Nephron (organoid): ENCODE measurements at regions not wholly inside any gene's neighbourhood (a gene's known extent, or its start where the extent isn't known, plus 50 kb on each side); places are given as distances from the start of the nearest gene placed in this dataset.

Source experiments
- H3K27ac Mint-ChIP-seq, 3 experiments: 2 replicates each; pipeline ENCODE4 v1.8.0; 2020; ENCODE audit warnings: mixed read lengths in 3 of 3, mild to moderate bottlenecking in 2 of 3, moderate library complexity in 1 of 3
- H3K27me3 Mint-ChIP-seq: 2 replicates; pipeline ENCODE4 v1.8.0; 2021; ENCODE audit warnings: low read depth, mild to moderate bottlenecking, moderate library complexity, mixed read lengths
- H3K36me3 Mint-ChIP-seq: 2 replicates; pipeline ENCODE4 v1.8.0; 2020; ENCODE audit warnings: low read depth, mixed read lengths
- H3K4me1 Mint-ChIP-seq: 2 replicates; pipeline ENCODE4 v1.8.0; 2020; ENCODE audit warnings: mixed read lengths
- H3K4me3 Mint-ChIP-seq, 3 experiments: 2 replicates each; pipeline ENCODE4 v1.8.0; 2020; ENCODE audit warnings: mild to moderate bottlenecking in 3 of 3, mixed read lengths in 3 of 3, moderate library complexity in 2 of 3
- H3K9me3 Mint-ChIP-seq: 2 replicates; pipeline ENCODE4 v1.8.0; 2020; ENCODE audit warnings: mixed read lengths
- TF ChIP-seq, protein P1 (sequence below), 3 experiments: fragments of 200-600 bp; sonication (generic); IDR thresholded peaks; one replicate each; pipeline ENCODE4 v1.5.0; 2021; ENCODE audit warnings: antibody characterized with exemption in 3 of 3; ENCODE audit not compliant: unreplicated experiment in 3 of 3

DNA sequence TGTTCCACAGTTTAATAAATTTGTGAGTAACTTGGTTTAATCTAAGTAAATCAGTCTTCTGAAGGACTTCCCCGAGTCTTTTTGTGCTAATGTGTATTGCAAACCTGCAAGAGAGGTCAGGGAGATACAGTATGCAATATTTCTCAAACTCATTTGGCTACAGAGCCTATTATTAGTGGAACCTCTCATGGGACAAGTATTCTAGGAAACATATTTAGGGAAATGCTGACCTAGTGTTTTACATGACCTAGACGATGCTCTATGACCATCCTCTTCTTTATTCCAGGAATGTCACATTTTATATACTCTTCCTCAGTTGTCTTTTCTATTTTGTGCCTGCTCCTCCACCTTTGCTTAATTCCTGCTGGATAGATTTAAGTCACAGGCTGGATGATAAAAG, 327.8 kb upstream of the TBC1D5 start:
- H3K27ac Mint-ChIP-seq: no peak overlapping the region
- H3K4me3 Mint-ChIP-seq: no peak overlapping the region
- H3K9me3 Mint-ChIP-seq: no peaks in the 10 kb centered on the region
- H3K4me1 Mint-ChIP-seq: no peaks in the 10 kb centered on the region
- H3K36me3 Mint-ChIP-seq: no peaks in the 10 kb centered on the region
- TF ChIP-seq, protein P1, sequence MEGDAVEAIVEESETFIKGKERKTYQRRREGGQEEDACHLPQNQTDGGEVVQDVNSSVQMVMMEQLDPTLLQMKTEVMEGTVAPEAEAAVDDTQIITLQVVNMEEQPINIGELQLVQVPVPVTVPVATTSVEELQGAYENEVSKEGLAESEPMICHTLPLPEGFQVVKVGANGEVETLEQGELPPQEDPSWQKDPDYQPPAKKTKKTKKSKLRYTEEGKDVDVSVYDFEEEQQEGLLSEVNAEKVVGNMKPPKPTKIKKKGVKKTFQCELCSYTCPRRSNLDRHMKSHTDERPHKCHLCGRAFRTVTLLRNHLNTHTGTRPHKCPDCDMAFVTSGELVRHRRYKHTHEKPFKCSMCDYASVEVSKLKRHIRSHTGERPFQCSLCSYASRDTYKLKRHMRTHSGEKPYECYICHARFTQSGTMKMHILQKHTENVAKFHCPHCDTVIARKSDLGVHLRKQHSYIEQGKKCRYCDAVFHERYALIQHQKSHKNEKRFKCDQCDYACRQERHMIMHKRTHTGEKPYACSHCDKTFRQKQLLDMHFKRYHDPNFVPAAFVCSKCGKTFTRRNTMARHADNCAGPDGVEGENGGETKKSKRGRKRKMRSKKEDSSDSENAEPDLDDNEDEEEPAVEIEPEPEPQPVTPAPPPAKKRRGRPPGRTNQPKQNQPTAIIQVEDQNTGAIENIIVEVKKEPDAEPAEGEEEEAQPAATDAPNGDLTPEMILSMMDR (IDR thresholded peaks at IDR 0.05; ENCODE audit: unreplicated experiment in 3 of 3): no peak
- no peaks in the 10 kb centered on the region for H3K27me3 Mint-ChIP-seq

DNA sequence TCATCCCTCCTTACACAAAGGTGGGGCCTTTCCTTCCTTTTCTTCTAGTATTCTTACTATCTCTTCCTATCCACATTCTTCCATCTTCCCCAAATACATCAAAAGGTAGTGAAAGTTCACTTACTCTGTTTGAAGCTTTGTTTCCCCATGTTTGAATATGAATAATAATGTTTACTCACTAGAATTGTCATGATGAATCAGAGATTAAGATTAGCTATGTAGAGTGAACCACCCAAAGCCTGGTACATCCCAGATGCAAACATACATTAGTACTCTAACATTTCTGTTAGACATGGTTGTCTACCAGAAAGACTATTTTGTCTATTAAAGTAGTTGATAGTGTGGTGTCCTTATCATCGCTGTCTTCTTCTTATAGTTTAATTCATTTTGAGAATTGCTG, 327.1 kb upstream of the TBC1D5 start:
- Mint-ChIP-seq H3K27me3 (no peaks in the 10 kb centered on the region), H3K9me3 (no peaks in the 10 kb centered on the region), H3K36me3 (no peaks in the 10 kb centered on the region), H3K27ac (no peak overlapping the region), H3K4me3 (no peak overlapping the region), H3K4me1 (no peaks in the 10 kb centered on the region)
- TF ChIP-seq, protein P1 (IDR thresholded peaks at IDR 0.05; ENCODE audit: unreplicated experiment in 3 of 3): no peak

DNA sequence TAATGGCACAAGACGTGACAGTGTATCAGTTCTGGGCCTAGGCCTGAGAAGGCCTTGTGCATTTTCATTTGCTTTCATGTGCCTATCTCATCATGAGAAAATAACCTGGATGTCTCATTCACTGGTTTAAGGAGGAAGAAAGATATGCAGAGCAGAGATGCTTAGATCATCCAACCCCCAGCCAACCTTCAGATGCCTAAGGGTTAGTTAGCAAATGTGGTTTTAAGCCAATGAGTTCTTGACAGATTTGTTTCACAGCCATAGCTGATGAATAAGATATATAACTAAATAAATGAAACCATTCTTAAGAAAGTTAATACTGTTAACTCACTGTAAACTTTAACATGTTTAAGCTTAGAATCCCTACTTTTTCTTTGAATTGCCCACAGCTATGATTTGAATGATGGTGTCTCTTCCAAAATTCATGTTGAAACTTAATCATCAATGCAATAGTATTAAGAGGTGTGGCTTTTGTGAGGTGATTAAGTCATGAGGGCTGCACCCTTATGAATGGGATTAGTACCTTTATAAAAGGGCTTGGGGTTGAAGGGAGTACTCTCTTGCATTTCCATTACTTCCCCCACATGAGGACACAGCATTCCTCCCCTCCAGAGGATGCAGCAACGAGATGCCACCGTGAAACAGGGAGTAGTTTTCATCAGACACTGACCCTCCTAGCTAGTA, 324.6 kb upstream of the TBC1D5 start:
- Mint-ChIP-seq H3K36me3 (peaks cover 5% of the 10 kb centered on the region), H3K27ac (no peak overlapping the region), H3K27me3 (no peaks in the 10 kb centered on the region), H3K4me1 (no peaks in the 10 kb centered on the region), H3K9me3 (no peaks in the 10 kb centered on the region), H3K4me3 (no peak overlapping the region)
- TF ChIP-seq, protein P1 (IDR thresholded peaks at IDR 0.05; ENCODE audit: unreplicated experiment in 3 of 3): no peak

DNA sequence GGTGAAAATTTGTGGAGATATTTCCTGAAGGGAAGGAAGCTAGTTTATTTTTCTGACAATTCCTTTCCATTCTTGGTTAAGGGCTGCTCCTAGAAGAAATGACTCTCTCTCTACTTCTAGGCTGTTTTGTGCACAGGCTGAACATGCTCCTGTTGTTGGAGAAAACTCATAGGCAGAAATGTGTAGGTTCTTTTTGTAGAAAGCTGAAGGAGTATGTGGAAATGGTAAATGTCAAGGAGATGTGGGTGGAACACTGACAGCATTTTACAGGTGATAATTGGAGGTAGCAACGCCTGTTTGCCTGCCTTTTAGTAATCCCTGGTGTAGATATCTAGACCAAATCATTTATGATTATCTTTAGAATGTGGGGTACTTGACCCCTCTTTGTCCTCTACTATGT, 322.2 kb upstream of the TBC1D5 start:
- TF ChIP-seq, protein P1 (IDR thresholded peaks at IDR 0.05; ENCODE audit: unreplicated experiment in 3 of 3): no peak
- H3K27ac Mint-ChIP-seq: no peak overlapping the region
- no peak overlapping the region for H3K4me3 Mint-ChIP-seq
- no peaks in the 10 kb centered on the region for H3K9me3 Mint-ChIP-seq
- H3K4me1 Mint-ChIP-seq: no peaks in the 10 kb centered on the region
- peaks cover 5% of the 10 kb centered on the region for H3K36me3 Mint-ChIP-seq
- H3K27me3 Mint-ChIP-seq: no peaks in the 10 kb centered on the region

DNA sequence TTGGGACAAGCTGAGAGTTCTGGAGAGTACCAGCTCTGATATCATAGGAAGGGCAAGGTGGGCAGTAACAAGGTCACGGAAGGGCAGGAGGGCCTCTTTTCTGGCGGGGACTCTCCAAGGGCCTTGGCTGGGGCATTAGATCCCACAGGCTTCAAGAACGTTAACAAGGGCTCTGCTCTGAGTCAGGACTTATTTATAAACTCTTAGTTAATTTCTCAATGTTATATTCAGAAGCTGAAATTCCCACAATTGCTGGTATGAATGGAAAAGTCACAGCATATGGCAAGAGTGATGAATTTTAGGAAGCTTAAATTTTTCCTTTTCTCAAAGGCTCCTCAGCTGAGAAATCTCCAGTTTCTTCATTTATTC, 320.2 kb upstream of the TBC1D5 start:
- Mint-ChIP-seq H3K27me3 (no peaks in the 10 kb centered on the region), H3K4me3 (no peak overlapping the region), H3K27ac (no peak overlapping the region), H3K36me3 (peaks cover 5% of the 10 kb centered on the region), H3K4me1 (no peaks in the 10 kb centered on the region), H3K9me3 (no peaks in the 10 kb centered on the region)
- TF ChIP-seq, protein P1 (IDR thresholded peaks at IDR 0.05; ENCODE audit: unreplicated experiment in 3 of 3): no peak
